HG02885 (cell line): ENCODE measurements at regions not wholly inside any gene's neighbourhood (a gene's known extent, or its start where the extent isn't known, plus 50 kb on each side); places are given as distances from the start of the nearest gene placed in this dataset.

Source experiments
- ATAC-seq: cut with Tn5 transposase; IDR thresholded peaks from one replicate; pipeline ENCODE4 v1.9.1; 2021; ENCODE audit warnings: mild to moderate bottlenecking; ENCODE audit not compliant: unreplicated experiment, poor library complexity

DNA sequence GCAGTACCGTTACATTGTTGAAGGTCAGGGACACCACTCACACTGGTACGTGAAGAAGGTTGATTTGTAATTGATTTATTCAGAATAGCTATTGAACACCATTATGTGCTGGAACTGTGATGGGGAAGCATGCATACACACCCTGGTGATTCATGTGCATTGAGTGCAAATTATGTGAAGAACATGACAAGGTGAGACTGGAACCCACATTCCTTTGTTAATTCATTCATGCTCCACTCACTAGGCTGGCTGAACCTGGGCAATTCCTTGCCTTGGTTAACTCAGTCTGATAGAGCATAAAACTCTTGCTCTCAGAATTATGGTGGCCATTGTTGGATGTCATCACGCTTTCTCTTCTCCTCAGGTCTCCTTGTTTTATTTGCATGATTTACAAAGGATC, 67.3 kb upstream of the TPK1 start:
- no peak for ATAC-seq

- no peak for ATAC-seq
These were observed 56.9 kb upstream of the TPK1 start for GRCh38 chr7:144892761-144893160.
